SHP77 (cell line): ENCODE measurements at regions not wholly inside any gene's neighbourhood (a gene's known extent, or its start where the extent isn't known, plus 50 kb on each side); places are given as distances from the start of the nearest gene placed in this dataset.
"Not testable (repeated sequence)": the region's sequence is repeated elsewhere in the genome, so short reads cannot be mapped to it uniquely, and the experiment has no call there.

Experiments
- DNase-seq, 2 experiments: peaks; one replicate each; lab custom pipeline; 2025; lab: John Stamatoyannopoulos, UW

GRCh38 chr3:178097576-178097975, 438.7 kb upstream of the KCNMB2 start:
- DNase-seq: no peak

- DNase-seq: no peak
Measured at GRCh38 chr3:178099274-178099673, 437.0 kb upstream of the KCNMB2 start.

GRCh38 chr3:178099862-178100261, 436.4 kb upstream of the KCNMB2 start:
- DNase-seq: no peak

GRCh38 chr3:178100908-178101307, 435.3 kb upstream of the KCNMB2 start:
- no peak for DNase-seq

- no peak for DNase-seq
Measured at GRCh38 chr3:178103140-178103539, 433.1 kb upstream of the KCNMB2 start.

- DNase-seq: no peak
Measured at GRCh38 chr3:178107804-178108203, 428.4 kb upstream of the KCNMB2 start.

- DNase-seq: no peak
Measured at GRCh38 chr3:178109691-178110090, 426.5 kb upstream of the KCNMB2 start.

- peak in 1 of 2 experiments; percentile 6 for DNase-seq
Measured at GRCh38 chr3:178112134-178112533, 424.1 kb upstream of the KCNMB2 start.

- DNase-seq: not testable (repeated sequence)
Measured at GRCh38 chr3:178112552-178112951, 423.7 kb upstream of the KCNMB2 start.

- DNase-seq: no peak
Measured at GRCh38 chr3:178117641-178118040, 418.6 kb upstream of the KCNMB2 start.

GRCh38 chr3:178119608-178120295, 416.5 kb upstream of the KCNMB2 start:
- DNase-seq: not testable (repeated sequence)

GRCh38 chr3:178120367-178120766, 415.9 kb upstream of the KCNMB2 start:
- DNase-seq: no peak

- DNase-seq: no peak
Measured at GRCh38 chr3:178126686-178127085, 409.6 kb upstream of the KCNMB2 start.

GRCh38 chr3:178127221-178127620, 409.0 kb upstream of the KCNMB2 start:
- DNase-seq: no peak

GRCh38 chr3:178129109-178129508, 407.1 kb upstream of the KCNMB2 start:
- DNase-seq: no peak

GRCh38 chr3:178131801-178132200, 404.4 kb upstream of the KCNMB2 start:
- DNase-seq: no peak

GRCh38 chr3:178137206-178137605, 399.0 kb upstream of the KCNMB2 start:
- DNase-seq: no peak

GRCh38 chr3:178137831-178138230, 398.4 kb upstream of the KCNMB2 start:
- DNase-seq: no peak

- no peak for DNase-seq
Measured at GRCh38 chr3:178139116-178139515, 397.1 kb upstream of the KCNMB2 start.

- no peak for DNase-seq
Measured at GRCh38 chr3:178140531-178141304, 395.5 kb upstream of the KCNMB2 start.

- not testable (repeated sequence) for DNase-seq
Measured at GRCh38 chr3:178141305-178141684, 394.9 kb upstream of the KCNMB2 start.

- DNase-seq: no peak
Measured at GRCh38 chr3:178146406-178146831, 389.8 kb upstream of the KCNMB2 start.

GRCh38 chr3:178147001-178147400, 389.2 kb upstream of the KCNMB2 start:
- DNase-seq: no peak
